Head of caudate nucleus (tissue), 42 donors: ENCODE measurements at regions not wholly inside any gene's neighbourhood (a gene's known extent, or its start where the extent isn't known, plus 50 kb on each side); places are given as distances from the start of the nearest gene placed in this dataset.

Experiments used
- DNase-seq, 42 donors: peaks; one replicate each; pipeline versions ENCODE4 v3.0.0 to v3.0.0-alpha.2; 2020 to 2021; ENCODE audit warnings: mixed read lengths in 7 of 42
- intact Hi-C: fragments of 100-400 bp; cut with DNase I; formaldehyde crosslinking; loops from one replicate; pipeline ENCODE4 v1.15.0; 2022

- intact Hi-C loops, result no loop called here
Measured at GRCh38 chr4:15244354-15244753, 183.5 kb upstream of the C1QTNF7 start.

GRCh38 chr4:15245006-15245530 is 182.8 kb upstream of the C1QTNF7 start:
- DNase-seq, result no peak
- intact Hi-C loops, result no loop called here

More at GRCh38 chr4:15244354-15244753, 183.5 kb upstream of the C1QTNF7 start:
- no peak for DNase-seq

GRCh38 chr4:15250021-15250441 is 177.8 kb upstream of the C1QTNF7 start:
- intact Hi-C loops, result no loop called here
- DNase-seq, result no peak

GRCh38 chr4:15253349-15253748 is 174.5 kb upstream of the C1QTNF7 start:
- intact Hi-C loops, result no loop called here
- DNase-seq, result no peak

GRCh38 chr4:15254236-15254880 is 173.5 kb upstream of the C1QTNF7 start:
- no peak for DNase-seq

GRCh38 chr4:15255537-15255936 is 172.3 kb upstream of the C1QTNF7 start:
- DNase-seq, result no peak
- intact Hi-C loops, result no loop called here

More at GRCh38 chr4:15254236-15254880, 173.5 kb upstream of the C1QTNF7 start:
- intact Hi-C loops, result no loop called here

GRCh38 chr4:15260758-15261157 is 167.1 kb upstream of the C1QTNF7 start:
- intact Hi-C loops, result no loop called here
- no peak for DNase-seq

GRCh38 chr4:15262396-15262795 is 165.4 kb upstream of the C1QTNF7 start:
- intact Hi-C loops, result no loop called here
- DNase-seq, result peak in 3 of 42 donors; percentile 6 to 20 (median 14)

GRCh38 chr4:15270201-15270600 is 157.6 kb upstream of the C1QTNF7 start:
- intact Hi-C loops, result no loop called here
- DNase-seq, result no peak

GRCh38 chr4:15286041-15286440 is 141.8 kb upstream of the C1QTNF7 start:
- intact Hi-C loops, result no loop called here
- DNase-seq, result no peak

GRCh38 chr4:15291122-15291521 is 136.7 kb upstream of the C1QTNF7 start:
- no peak for DNase-seq
- intact Hi-C loops, result no loop called here

- intact Hi-C loops, result no loop called here
- DNase-seq, result no peak
Measured at GRCh38 chr4:15293711-15294110, 134.1 kb upstream of the C1QTNF7 start.

GRCh38 chr4:15294202-15294601 is 133.6 kb upstream of the C1QTNF7 start:
- intact Hi-C loops, result no loop called here
- DNase-seq, result no peak

- no peak for DNase-seq
- intact Hi-C loops, result no loop called here
Measured at GRCh38 chr4:15294832-15295231, 133.0 kb upstream of the C1QTNF7 start.

GRCh38 chr4:15295421-15296162 is 132.2 kb upstream of the C1QTNF7 start:
- intact Hi-C loops, result no loop called here

GRCh38 chr4:15297344-15297743 is 130.5 kb upstream of the C1QTNF7 start:
- no peak for DNase-seq
- intact Hi-C loops, result no loop called here

More at GRCh38 chr4:15295421-15296162, 132.2 kb upstream of the C1QTNF7 start:
- no peak for DNase-seq

- DNase-seq, result no peak
- intact Hi-C loops, result no loop called here
Measured at GRCh38 chr4:15299627-15300026, 128.2 kb upstream of the C1QTNF7 start.

GRCh38 chr4:15303052-15303641 is 124.7 kb upstream of the C1QTNF7 start:
- DNase-seq, result no peak
- intact Hi-C loops, result no loop called here

GRCh38 chr4:15314974-15315373 is 112.9 kb upstream of the C1QTNF7 start:
- DNase-seq, result no peak
- intact Hi-C loops, result no loop called here

GRCh38 chr4:15317246-15317645 is 110.6 kb upstream of the C1QTNF7 start:
- no peak for DNase-seq
- intact Hi-C loops, result no loop called here
